ENCODE measurements at regions not wholly inside any gene's neighbourhood (a gene's known extent, or its start where the extent isn't known, plus 50 kb on each side); places are given as distances from the start of the nearest gene placed in this dataset.

- WGBS, 2 donors: 93 to 97% methylated on average over 1 of the region's 1 CpG
- no peak for DNase-seq (ENCODE audit: low spot score in 2 of 2)
- intact Hi-C loops (cut with DNase I; ENCODE audit: low total_unique reads): no loop called here
- TF ChIP-seq CTCF (IDR thresholded peaks at IDR 0.05) (no peak), POLR2A (IDR thresholded peaks at IDR 0.05) (no peak)
- H3K4me3 ChIP-seq (ENCODE audit: low read depth, poor library complexity, severe bottlenecking): no peak overlapping the region
Measured at GRCh38 chr2:67891642-67892041, 171.2 kb downstream of the C1D start.

DNA sequence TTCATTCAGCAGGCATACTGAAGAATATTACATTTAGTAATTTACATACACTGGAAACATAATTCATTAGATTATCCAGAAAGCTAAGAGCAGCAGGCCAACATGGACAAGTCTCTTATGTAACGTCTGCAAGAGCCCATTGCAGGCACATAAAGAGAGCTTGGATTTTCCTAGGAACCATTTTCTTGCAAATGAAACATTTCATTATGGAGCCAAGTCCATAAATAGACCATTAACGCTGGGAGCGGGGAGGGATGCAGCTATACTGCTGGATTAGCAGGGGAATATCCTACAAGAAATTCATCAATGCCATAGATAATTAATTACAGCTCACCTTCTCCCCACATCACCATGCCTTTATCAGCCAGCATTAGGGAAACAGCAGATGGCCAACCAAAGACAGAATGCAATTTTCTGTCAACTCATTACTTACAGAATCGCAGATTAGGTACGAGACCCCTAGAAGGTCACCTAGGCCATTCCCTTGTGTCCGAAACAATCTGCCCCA, 170.4 kb downstream of the C1D start:
- intact Hi-C loops (cut with DNase I; ENCODE audit: low total_unique reads): no loop called here
- 74 to 86% methylated on average over 6 of the region's 6 CpGs for WGBS, 2 donors

GRCh38 chr2:67895227-67895941, 167.4 kb downstream of the C1D start:
- 60 to 70% methylated on average over 7 of the region's 7 CpGs for WGBS, 2 donors
- intact Hi-C loops (cut with DNase I; ENCODE audit: low total_unique reads): no loop called here
- DNase-seq (ENCODE audit: low spot score in 2 of 2): no peak
- H3K4me3 ChIP-seq (ENCODE audit: low read depth, poor library complexity, severe bottlenecking): no peak overlapping the region
- no peak for TF ChIP-seq POLR2A (IDR thresholded peaks at IDR 0.05)
- no peak for TF ChIP-seq CTCF (IDR thresholded peaks at IDR 0.05)

More for the DNA sequence above, 170.4 kb downstream of the C1D start:
- no peak for TF ChIP-seq POLR2A (IDR thresholded peaks at IDR 0.05)
- TF ChIP-seq CTCF (IDR thresholded peaks at IDR 0.05): no peak
- DNase-seq (ENCODE audit: low spot score in 2 of 2): no peak
- no peak overlapping the region for H3K4me3 ChIP-seq (ENCODE audit: low read depth, poor library complexity, severe bottlenecking)

GRCh38 chr2:67896076-67896475, 166.7 kb downstream of the C1D start:
- no peak overlapping the region for H3K4me3 ChIP-seq (ENCODE audit: low read depth, poor library complexity, severe bottlenecking)
- DNase-seq (ENCODE audit: low spot score in 2 of 2): no peak
- intact Hi-C loops (cut with DNase I; ENCODE audit: low total_unique reads): no loop called here
- 84 to 87% methylated on average over 8 of the region's 8 CpGs for WGBS, 2 donors
- TF ChIP-seq CTCF (IDR thresholded peaks at IDR 0.05) (no peak), POLR2A (IDR thresholded peaks at IDR 0.05) (no peak)

DNA sequence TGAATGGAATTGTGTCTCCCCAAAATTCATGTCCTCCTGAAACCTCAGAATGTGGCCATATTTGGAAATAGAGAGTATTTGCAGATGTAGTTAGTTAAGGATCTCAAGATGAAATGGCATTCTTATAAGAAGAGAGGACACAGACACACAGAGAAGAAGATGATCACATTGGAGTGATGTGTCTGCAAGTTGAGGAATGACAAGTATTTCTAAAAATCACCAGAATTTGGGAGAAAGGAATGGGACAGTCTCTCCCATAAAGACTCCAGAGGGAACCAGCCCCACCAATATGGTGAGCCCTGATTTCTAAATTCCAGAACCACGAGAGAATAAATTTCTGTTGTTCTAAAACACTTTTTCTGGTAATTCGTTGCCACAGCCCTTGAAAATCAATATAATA, 166.3 kb downstream of the C1D start:
- no peak for TF ChIP-seq CTCF (IDR thresholded peaks at IDR 0.05)
- intact Hi-C loops (cut with DNase I; ENCODE audit: low total_unique reads): no loop called here
- 73% methylated on average over 2 of the region's 2 CpGs for WGBS, 2 donors
- DNase-seq (ENCODE audit: low spot score in 2 of 2): no peak
- H3K4me3 ChIP-seq (ENCODE audit: low read depth, poor library complexity, severe bottlenecking): no peak overlapping the region

- no peak for DNase-seq (ENCODE audit: low spot score in 2 of 2)
- WGBS, 2 donors: 60 to 67% methylated on average over 4 of the region's 4 CpGs
- intact Hi-C loops (cut with DNase I; ENCODE audit: low total_unique reads): no loop called here
Measured at GRCh38 chr2:67898595-67898994, 164.2 kb downstream of the C1D start.

More at GRCh38 chr2:67898595-67898994, 164.2 kb downstream of the C1D start:
- TF ChIP-seq CTCF (IDR thresholded peaks at IDR 0.05): no peak
- no peak for TF ChIP-seq POLR2A (IDR thresholded peaks at IDR 0.05)
- H3K4me3 ChIP-seq (ENCODE audit: low read depth, poor library complexity, severe bottlenecking): no peak overlapping the region

All from lower leg skin (tissue), 4 donors.